Stomach smooth muscle (tissue), 2 donors: ENCODE measurements at regions not wholly inside any gene's neighbourhood (a gene's known extent, or its start where the extent isn't known, plus 50 kb on each side); places are given as distances from the start of the nearest gene placed in this dataset.

Experiments used
- H3K27ac ChIP-seq: one replicate; pipeline ENCODE4 v1.7.0; 2013; ENCODE audit warnings: mild to moderate bottlenecking, low read length, inconsistent platforms
- H3K27me3 ChIP-seq, 2 donors: one replicate each; pipeline ENCODE4 v1.7.0; 2013; ENCODE audit warnings: low read length in 2 of 2; ENCODE audit not compliant: insufficient read depth in 2 of 2, control insufficient read depth in 1 of 2
- H3K36me3 ChIP-seq, 2 donors: one replicate each; pipeline ENCODE4 v1.7.0; 2013; ENCODE audit warnings: low read length in 2 of 2; ENCODE audit not compliant: control insufficient read depth in 2 of 2, insufficient read depth in 2 of 2
- H3K4me1 ChIP-seq: one replicate; pipeline ENCODE4 v1.7.0; 2013; ENCODE audit warnings: low read length; ENCODE audit not compliant: control insufficient read depth, insufficient read depth
- H3K4me3 ChIP-seq, 2 donors: one replicate each; pipeline ENCODE4 v1.7.0; 2013; ENCODE audit warnings: low read length in 2 of 2
- H3K9ac ChIP-seq, 2 donors: one replicate each; pipeline ENCODE4 v1.7.0; 2013; ENCODE audit warnings: low read length in 2 of 2, mild to moderate bottlenecking in 1 of 2
- H3K9me3 ChIP-seq, 2 donors: one replicate each; pipeline ENCODE4 v1.7.0; 2013; ENCODE audit warnings: low read length in 2 of 2; ENCODE audit not compliant: control insufficient read depth in 2 of 2
- donor health status: healthy.
- donor health status: Pancreatic carcinoma.

DNA sequence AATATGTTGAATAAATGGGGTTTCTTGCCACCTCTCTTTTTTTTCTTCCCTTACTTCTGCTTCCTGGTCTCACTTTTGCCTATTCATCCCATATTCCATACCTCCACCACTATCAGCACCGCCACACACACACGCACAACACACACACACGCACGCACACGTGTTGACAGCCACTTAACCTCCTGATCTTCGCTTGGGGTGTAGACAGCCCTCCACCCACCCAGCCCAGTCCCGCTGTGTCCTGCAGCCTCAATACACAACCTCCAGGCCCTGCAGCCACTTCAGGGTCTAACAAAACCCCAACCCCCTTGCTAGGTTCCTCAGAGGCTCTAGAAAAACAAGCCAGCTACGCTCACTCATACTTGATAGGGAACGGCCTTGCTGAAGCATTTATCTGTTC, 72.3 kb downstream of the LINC00237 start:
- no peaks in the 10 kb centered on the region for H3K9me3 ChIP-seq
- H3K27me3 ChIP-seq: no peaks in the 10 kb centered on the region
- H3K36me3 ChIP-seq: no peaks in the 10 kb centered on the region
- H3K4me1 ChIP-seq: no peaks in the 10 kb centered on the region
- H3K27ac ChIP-seq: no peak overlapping the region
- no peak overlapping the region for H3K4me3 ChIP-seq
- H3K9ac ChIP-seq: no peak overlapping the region

DNA sequence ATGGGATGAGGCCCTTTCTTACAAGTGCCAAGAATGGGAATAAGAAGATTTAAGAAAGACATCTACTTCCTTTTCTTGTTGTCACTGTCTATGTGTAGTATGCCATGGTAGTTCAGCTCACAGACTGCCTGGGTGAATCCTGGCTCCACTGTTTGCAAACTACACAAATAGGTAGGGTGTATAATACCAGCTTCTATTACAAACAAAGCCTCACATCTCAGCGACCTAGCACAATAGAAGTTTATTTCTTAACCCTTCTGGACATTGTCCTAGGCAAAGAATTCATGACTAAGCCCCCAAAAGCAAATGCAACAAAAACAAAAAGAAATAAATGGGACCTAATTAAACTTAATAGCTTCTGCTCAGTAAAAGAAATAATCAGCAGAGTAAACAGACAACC, 74.5 kb downstream of the LINC00237 start:
- Histone ChIP-seq H3K36me3 (no peaks in the 10 kb centered on the region), H3K9me3 (no peaks in the 10 kb centered on the region), H3K9ac (no peak overlapping the region), H3K4me3 (no peak overlapping the region), H3K4me1 (no peaks in the 10 kb centered on the region), H3K27me3 (peaks cover 0 to 3% of the 10 kb centered on the region in 2 donors), H3K27ac (no peak overlapping the region)

DNA sequence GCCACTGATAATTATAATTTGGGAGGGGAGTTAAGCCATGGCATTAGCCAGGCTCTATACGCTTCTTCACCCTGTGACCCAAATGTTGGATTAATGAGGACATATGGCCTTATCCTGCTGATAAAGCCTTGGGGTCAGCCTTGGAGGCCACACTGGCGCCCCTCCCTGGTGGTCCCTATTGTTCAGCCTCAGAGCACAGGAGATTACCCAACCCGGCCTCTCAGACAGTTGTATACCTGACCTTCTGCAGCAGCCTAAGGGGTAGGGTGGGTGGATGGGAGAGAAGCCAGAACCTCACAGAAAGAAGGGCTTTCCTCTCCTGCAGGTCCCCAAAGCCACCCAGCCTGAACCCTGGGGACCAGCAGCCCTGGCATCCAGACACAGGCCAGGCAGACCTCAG, 76.8 kb downstream of the LINC00237 start:
- Histone ChIP-seq H3K9me3 (no peaks in the 10 kb centered on the region), H3K4me1 (no peaks in the 10 kb centered on the region), H3K36me3 (no peaks in the 10 kb centered on the region), H3K4me3 (no peak overlapping the region), H3K27ac (no peak overlapping the region), H3K27me3 (peaks cover 0 to 3% of the 10 kb centered on the region in 2 donors), H3K9ac (no peak overlapping the region)

GRCh38 chr20:21028921-21029320, 77.2 kb downstream of the LINC00237 start:
- peaks cover 0 to 5% of the 10 kb centered on the region in 2 donors for H3K27me3 ChIP-seq
- no peaks in the 10 kb centered on the region for H3K36me3 ChIP-seq

GRCh38 chr20:21028436-21028835, 77.7 kb downstream of the LINC00237 start:
- no peak overlapping the region for H3K27ac ChIP-seq
- H3K27me3 ChIP-seq: peaks cover 0 to 5% of the 10 kb centered on the region in 2 donors
- H3K9me3 ChIP-seq: no peaks in the 10 kb centered on the region
- no peaks in the 10 kb centered on the region for H3K36me3 ChIP-seq
- no peaks in the 10 kb centered on the region for H3K4me1 ChIP-seq
- H3K9ac ChIP-seq: no peak overlapping the region
- H3K4me3 ChIP-seq: no peak overlapping the region

More at GRCh38 chr20:21028921-21029320, 77.2 kb downstream of the LINC00237 start:
- Histone ChIP-seq H3K4me3 (no peak overlapping the region), H3K9ac (no peak overlapping the region), H3K4me1 (no peaks in the 10 kb centered on the region), H3K9me3 (no peaks in the 10 kb centered on the region), H3K27ac (no peak overlapping the region)

GRCh38 chr20:21027569-21027968, 78.6 kb downstream of the LINC00237 start:
- Histone ChIP-seq H3K27ac (no peak overlapping the region), H3K9ac (no peak overlapping the region), H3K4me3 (no peak overlapping the region), H3K4me1 (no peaks in the 10 kb centered on the region), H3K36me3 (no peaks in the 10 kb centered on the region), H3K9me3 (no peaks in the 10 kb centered on the region), H3K27me3 (peaks cover 0 to 10% of the 10 kb centered on the region in 2 donors)

- Histone ChIP-seq H3K9me3 (no peaks in the 10 kb centered on the region), H3K4me1 (no peaks in the 10 kb centered on the region), H3K27ac (no peak overlapping the region), H3K4me3 (no peak overlapping the region), H3K27me3 (peaks cover 0 to 10% of the 10 kb centered on the region in 2 donors), H3K36me3 (no peaks in the 10 kb centered on the region), H3K9ac (no peak overlapping the region)
Measured at GRCh38 chr20:21026951-21027350, 79.2 kb downstream of the LINC00237 start.

- Histone ChIP-seq H3K36me3 (no peaks in the 10 kb centered on the region), H3K4me3 (no peak overlapping the region), H3K27ac (no peak overlapping the region), H3K27me3 (peaks cover 11 to 13% of the 10 kb centered on the region in 2 donors), H3K4me1 (no peaks in the 10 kb centered on the region), H3K9ac (no peak overlapping the region), H3K9me3 (no peaks in the 10 kb centered on the region)
Measured at GRCh38 chr20:21024420-21024819, 81.7 kb downstream of the LINC00237 start.

DNA sequence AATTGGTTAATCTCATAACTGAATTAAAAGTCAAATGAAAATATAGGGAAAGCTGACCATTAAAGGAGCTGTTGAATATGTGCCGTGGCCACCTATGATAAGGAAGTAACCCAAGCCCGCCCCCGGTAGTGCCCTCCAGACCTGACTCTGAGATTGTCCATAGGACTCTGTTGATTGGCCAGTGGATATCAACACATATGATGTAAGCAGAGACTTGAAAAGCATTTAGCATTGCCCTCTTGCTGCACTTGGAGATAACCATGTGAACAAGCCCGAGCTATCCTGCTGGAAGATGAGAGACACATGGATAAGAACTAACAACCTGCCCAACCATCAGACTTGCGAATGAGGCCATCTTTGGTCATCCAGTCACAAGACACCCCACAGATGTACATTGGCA, 83.2 kb downstream of the LINC00237 start:
- Histone ChIP-seq H3K9me3 (no peaks in the 10 kb centered on the region), H3K9ac (no peak overlapping the region), H3K27ac (no peak overlapping the region), H3K4me3 (no peak overlapping the region), H3K27me3 (peaks cover 13 to 17% of the 10 kb centered on the region in 2 donors), H3K36me3 (no peaks in the 10 kb centered on the region), H3K4me1 (no peaks in the 10 kb centered on the region)

DNA sequence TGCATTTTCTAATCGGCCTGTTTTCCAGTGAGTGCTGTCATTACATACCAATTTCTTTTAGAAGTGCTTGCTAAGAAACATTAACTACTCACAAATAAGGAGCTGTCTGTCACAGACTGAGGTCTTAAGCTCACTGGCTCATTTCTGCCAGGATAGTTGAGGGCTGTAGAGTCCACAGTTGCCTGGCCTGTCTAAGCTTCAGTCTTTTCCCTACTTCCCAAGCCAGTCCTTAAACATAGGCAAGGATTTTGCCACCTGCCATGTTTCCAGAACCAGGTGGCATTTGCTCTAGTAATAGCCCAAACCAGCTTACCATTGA, 84.7 kb downstream of the LINC00237 start:
- Histone ChIP-seq H3K36me3 (no peaks in the 10 kb centered on the region), H3K9ac (no peak overlapping the region), H3K4me3 (no peak overlapping the region), H3K27ac (no peak overlapping the region), H3K4me1 (no peaks in the 10 kb centered on the region), H3K27me3 (peaks cover 10 to 17% of the 10 kb centered on the region in 2 donors), H3K9me3 (no peaks in the 10 kb centered on the region)

DNA sequence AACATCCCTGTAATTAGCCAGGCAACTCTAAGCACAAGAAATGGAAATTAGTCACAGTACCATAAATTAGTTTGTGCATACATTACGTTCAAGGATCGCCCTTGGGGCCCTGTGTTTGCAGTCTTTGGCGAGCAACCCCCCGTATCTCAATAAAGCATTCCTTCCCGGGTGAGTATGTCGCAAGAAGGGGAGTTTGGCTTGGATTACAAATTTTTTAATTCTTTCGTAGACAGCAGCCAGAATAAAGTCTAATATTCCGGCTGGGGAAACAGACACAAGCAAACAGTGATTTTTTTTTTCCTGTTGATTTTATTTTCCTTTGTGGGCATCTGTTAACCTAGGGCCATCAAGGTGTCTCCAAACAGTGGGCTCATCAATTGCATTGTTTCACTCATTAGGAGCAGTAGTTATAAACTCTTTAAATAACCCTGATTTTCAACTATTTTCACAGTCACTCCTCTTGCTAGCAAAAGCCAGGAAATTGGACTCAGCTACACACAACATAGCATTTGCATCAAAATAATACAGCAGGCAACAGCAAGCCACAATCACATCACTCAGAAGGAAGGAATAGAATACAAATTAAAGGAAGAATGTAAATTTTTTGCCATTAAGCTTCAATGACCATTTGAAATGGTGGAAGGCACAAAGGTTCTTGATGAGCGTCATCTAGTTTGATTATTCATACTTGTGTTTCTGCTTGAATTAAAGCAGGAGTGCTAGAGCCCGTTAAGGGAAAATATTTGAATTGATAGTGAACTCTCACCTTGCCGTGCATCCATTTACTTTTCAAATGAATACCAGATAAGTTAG, 85.3 kb downstream of the LINC00237 start:
- no peak overlapping the region for H3K9ac ChIP-seq
- no peaks in the 10 kb centered on the region for H3K9me3 ChIP-seq
- H3K4me1 ChIP-seq: no peaks in the 10 kb centered on the region
- H3K27me3 ChIP-seq: peaks cover 10 to 17% of the 10 kb centered on the region in 2 donors
- no peak overlapping the region for H3K27ac ChIP-seq
- H3K4me3 ChIP-seq: no peak overlapping the region
- H3K36me3 ChIP-seq: no peaks in the 10 kb centered on the region
